CD4-positive, alpha-beta T cell treated with Interleukin-6 for 4 hours (primary cell): ENCODE measurements at regions not wholly inside any gene's neighbourhood (a gene's known extent, or its start where the extent isn't known, plus 50 kb on each side); places are given as distances from the start of the nearest gene placed in this dataset.
"Not testable (repeated sequence)": the region's sequence is repeated elsewhere in the genome, so short reads cannot be mapped to it uniquely, and the experiment has no call there.

Experiments used
- DNase-seq: peaks from one replicate; pipeline ENCODE4 v3.0.0-alpha.2; 2020; ENCODE audit warnings: mixed read lengths

DNA sequence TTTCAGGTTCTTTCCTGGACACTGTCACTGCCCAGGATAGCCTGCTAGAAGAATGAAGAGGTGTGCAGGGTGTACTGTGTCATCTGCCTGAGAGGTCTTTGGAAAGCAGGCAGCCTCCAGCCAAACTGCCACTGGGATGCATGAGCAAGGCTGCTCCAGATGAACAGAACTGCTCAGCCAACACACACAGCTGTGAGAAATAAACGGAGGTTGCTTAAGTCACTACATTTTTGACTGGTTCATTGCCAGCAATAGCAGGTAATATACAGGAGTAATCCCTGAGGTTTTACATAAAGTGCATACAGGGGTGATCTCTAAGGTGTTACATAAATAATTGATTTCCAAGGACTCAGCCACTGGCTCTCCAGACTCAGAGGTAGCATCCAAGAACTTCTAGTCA, 516.9 kb downstream of the BRINP3 start:
- DNase-seq, result no peak

- DNase-seq, result no peak
Measured at GRCh38 chr1:189962181-189962580, 515.5 kb downstream of the BRINP3 start.

GRCh38 chr1:189970331-189971230, 507.1 kb downstream of the BRINP3 start:
- no peak for DNase-seq

GRCh38 chr1:189971656-189972055, 506.0 kb downstream of the BRINP3 start:
- no peak for DNase-seq

DNA sequence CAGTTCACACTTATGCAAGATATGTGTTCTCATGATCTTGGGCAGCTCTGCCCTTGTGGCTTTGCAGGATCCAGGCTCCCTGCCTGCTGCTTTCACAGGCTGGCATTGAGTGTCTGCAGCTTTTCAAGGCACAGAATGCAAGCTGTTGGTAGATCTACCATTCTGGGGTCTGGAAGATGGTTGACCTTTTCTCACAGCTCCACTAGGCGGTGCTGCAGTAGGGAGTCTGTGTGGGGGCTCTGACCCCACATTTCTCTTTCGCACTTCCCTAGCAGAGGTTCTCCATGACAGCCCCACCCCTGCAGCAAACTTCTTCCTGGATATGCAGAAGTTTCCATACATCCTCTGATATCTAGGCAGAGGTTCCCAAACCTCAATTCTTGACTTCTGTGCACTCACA, 500.5 kb downstream of the BRINP3 start:
- DNase-seq, result no peak

- DNase-seq, result no peak
Measured at GRCh38 chr1:189983166-189983890, 494.3 kb downstream of the BRINP3 start.

DNA sequence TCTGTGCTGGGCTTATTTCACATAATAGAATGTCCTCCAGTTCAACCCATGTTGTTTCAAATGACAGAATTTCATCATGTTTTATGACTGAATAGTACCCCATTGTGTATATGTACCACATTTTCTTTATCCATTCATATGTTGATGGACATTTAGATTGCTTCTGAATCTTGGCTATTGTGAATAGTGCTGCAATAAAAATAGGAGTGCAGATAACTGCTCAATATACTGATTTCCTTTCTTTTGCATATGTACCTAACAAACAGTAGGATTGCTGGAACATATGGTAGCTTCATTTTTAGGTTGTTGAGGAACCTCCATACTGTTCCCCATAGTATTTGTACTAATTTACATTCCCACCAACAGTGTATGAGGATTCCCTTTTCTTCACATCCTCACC, 491.1 kb downstream of the BRINP3 start:
- no peak for DNase-seq

GRCh38 chr1:189987509-189987908, 490.2 kb downstream of the BRINP3 start:
- DNase-seq, result no peak

- DNase-seq, result no peak
Measured at GRCh38 chr1:189992856-189993255, 484.8 kb downstream of the BRINP3 start.

GRCh38 chr1:190000365-190000872, 477.2 kb downstream of the BRINP3 start:
- DNase-seq, result no peak

GRCh38 chr1:190001187-190001586, 476.5 kb downstream of the BRINP3 start:
- no peak for DNase-seq

- DNase-seq, result no peak
Measured at GRCh38 chr1:190003376-190003775, 474.3 kb downstream of the BRINP3 start.

GRCh38 chr1:190011585-190011984, 466.1 kb downstream of the BRINP3 start:
- no peak for DNase-seq

DNA sequence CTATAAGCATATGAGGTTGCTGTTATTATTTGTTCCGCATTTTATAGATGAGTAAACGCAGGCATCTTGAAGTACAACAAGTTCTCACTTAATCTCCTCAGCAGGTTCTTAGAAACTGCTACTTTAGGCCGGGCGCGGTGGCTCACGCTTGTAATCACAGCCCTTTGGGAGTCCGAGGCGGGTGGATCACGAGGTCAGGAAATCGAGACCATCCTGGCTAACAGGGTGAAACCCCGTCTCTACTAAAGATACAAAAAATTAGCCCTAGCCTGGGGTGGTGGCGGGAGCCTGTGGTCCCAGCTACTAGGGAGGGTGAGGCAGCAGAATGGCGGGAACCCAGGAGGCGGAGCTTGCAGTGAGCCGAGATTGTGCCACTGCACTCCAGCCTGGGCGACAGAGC, 458.5 kb downstream of the BRINP3 start:
- not testable (repeated sequence) for DNase-seq

- DNase-seq, result no peak
Measured at GRCh38 chr1:190019717-190020116, 457.9 kb downstream of the BRINP3 start.

- DNase-seq, result no peak
Measured at GRCh38 chr1:190022709-190023108, 455.0 kb downstream of the BRINP3 start.

GRCh38 chr1:190029441-190029840, 448.2 kb downstream of the BRINP3 start:
- no peak for DNase-seq

- DNase-seq, result no peak
Measured at GRCh38 chr1:190043655-190044054, 434.0 kb downstream of the BRINP3 start.

GRCh38 chr1:190046231-190046630, 431.4 kb downstream of the BRINP3 start:
- no peak for DNase-seq
